GM21515 (cell line): ENCODE measurements at regions not wholly inside any gene's neighbourhood (a gene's known extent, or its start where the extent isn't known, plus 50 kb on each side); places are given as distances from the start of the nearest gene placed in this dataset.
A peak's percentile ranks its signal among the peaks of the same experiment; 100 is the strongest.

Experiments used
- ATAC-seq: cut with Tn5 transposase; IDR thresholded peaks from one replicate; pipeline ENCODE4 v1.9.1; 2021; ENCODE audit not compliant: unreplicated experiment

DNA sequence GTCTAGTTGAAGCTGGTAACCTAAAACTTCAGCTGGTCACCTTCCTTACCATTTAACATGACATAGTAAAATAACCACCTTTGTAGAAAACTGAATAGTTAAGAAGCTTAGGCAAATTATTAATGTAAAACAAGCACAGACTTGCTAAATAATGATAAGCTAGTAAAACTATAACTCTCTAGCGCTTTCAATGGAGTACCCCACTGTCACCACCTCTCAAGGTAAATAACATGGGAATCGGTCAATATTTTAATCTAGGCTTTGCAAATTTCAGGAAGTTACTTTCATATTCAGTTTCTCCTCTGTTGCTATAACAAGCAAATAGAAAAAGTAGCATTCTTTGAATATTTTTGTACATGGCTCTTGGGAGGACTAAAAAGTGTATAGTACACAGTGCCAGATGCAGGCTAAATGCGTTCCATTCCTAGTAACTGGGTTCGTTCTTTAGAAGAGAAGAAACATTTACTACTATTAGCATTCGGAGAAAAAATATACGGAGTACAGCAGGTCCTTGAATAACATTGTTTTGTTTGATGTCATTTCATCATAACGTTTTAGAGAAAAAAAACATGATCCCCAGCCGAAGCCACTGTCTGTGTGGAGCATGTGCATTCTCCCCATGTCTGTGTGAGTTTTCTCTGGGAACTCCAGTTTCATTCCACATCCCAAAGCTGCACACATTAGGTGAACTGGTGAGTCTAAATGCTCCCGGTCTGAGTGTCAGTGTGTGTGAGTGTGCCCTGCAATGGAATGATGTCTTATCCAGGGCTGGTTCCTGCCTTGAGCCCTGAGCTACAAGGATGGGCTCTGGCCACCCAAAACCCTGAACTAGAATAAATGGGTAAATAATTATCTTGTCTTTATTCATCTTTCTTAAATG is 52.5 kb downstream of the EPRS1 start:
- no peak for ATAC-seq

DNA sequence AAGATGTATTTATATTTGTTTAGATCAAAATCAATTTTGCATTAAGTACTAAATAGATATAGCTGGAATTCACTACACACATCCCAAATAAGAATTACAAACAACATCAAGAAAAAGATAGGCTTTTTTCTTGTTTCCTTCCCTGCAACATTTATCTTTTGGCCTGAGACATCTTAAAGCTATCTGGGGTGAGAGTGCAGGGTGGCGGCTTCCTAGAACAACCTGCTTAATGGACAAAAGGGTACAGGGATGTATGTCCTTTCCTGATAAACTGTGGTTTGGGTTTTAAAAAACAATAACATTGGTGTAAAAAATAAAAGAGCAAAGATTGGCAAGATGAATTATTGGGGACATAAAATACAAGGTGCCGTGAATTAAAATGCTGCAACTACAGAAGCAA is 54.4 kb downstream of the EPRS1 start:
- ATAC-seq: no peak

DNA sequence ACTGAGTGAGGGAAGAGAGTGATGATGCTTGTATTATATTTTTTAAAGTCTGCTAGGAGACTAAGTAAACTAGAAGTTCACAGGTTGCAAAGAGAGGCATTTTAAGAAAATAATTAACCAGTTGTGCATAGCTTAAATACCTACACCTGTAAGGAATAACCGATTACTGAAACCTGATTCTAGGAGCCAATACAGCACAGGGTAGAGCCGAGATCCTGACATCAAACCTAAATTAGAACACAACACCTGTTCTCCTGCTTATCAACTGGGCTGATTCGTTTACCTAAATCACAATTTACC is 54.8 kb downstream of the EPRS1 start:
- ATAC-seq: no peak

DNA sequence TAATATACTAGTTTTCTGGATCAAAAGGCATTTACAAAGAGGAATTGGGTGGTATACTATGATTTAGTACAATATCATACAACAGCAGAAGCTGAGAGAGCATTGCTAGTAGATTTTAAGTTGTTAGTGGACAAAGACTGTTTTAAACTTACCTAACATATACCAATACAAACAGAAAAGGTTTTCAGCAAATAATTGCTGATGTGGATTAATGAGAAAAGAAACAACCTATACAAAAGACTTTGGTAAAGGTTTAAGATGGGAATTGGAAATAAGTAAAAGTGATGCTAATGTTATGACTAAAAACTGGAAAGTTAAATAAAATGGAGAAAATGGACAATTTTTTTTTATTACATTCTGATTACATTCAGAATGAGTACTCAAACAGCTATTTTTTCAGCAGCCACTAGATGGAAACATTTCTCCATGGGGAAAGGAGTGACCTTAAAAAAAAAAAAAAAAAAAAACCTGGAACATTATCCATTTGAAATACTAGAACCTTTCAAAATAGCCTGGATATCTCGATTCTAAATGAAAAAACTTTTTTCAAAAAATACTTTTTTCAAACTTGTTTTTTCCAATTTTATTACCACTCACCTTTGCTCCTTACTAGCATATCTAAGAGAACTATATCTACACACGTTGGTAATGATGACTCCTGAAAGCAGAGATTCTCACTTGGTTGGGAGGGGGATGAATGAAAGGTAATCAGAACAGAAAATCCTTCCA is 55.4 kb downstream of the EPRS1 start:
- ATAC-seq: no peak

DNA sequence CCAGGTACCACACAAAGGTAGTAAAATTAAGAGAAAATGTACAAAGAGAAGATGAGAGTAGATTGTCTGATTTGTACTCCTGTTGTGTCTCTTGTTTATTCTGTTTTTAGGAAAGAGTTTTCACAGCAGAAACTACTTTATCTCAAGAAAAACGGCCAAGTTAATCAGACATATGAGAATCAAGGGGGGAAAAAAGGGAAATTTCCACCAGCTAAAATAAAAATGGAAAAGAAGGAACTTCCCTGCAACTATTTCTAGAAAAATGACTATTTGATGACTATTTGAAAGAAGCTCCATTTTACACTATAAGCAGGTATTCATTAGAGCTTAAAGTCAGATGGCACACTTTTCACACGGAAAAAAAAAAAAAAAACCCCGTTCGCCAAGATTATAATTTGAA is 56.5 kb downstream of the EPRS1 start:
- ATAC-seq: no peak

DNA sequence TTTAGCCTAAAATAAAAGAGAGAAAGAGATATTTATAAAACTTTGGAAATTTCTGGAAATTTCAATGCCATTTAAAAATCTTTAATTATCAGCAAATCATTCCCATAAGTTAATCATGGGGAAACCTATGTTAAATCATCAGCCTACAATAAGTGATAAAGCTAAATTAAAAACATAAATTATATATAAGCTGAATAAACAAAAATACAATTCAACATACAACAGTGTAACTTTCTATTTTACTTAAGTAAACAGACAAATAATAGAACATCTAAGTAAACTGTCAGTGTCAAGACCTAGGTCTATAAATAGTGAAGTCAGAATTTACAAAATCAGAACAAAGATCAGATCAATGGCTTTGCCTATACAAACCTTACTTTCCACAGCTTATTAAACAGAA is 57.5 kb downstream of the EPRS1 start:
- ATAC-seq: no peak

DNA sequence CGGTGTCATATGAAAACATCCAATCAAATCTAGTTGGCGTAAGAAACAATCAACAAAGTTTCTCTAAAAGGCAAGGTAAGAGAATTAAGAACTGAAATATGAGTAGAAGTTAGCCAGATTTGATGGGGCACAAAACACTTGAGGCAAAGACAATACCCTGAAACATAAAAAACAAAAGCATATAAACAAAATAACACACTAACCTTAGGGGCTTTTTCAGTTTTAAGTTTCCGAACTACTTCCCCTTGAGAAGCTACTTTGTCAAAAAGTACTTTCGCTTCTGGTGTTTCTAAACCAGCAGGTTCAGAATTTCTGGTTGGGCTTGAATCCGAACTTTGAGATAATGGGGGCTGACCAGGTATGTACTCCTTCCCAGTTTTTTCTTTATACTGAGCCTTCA is 57.9 kb downstream of the EPRS1 start:
- ATAC-seq: peak; percentile 80

DNA sequence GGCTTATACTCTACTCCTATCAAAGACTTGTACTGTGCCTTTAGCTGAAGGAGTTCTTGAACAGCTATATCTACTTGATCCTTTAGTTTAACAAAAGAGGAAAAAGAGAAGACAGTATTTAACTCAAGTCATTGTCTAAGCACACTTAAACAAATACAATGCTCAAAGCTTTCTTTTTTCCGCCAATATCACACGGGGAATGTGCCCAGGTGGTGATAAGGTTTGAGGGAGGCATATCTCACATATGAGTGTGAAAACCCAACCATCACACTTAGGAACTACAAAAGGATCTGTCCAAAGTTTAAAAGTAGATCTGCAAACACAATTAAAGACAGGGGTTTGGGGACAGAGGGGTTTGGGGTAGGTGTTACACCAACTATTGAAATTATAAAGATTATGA is 59.0 kb upstream of the SLC30A10 start:
- no peak for ATAC-seq

DNA sequence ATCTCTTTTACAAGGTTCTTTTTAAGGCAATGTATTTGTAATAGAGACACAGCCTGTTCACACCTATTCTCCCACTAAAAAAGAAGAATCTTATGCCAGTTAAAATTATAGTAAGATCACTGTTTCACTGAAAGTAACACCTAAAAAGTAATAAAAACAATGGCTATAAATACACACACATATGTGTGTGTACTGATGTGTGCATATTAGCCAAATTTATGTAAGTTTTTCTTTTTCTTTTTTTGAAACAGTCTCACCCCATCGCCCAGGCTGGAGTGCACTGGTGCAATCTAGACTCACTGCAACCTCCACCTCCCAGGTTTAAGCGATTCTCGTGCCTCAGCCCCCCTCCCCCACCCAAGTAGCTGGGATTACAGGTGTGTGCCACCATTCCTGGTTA is 56.8 kb upstream of the SLC30A10 start:
- ATAC-seq: no peak
